K562 (cell line): ENCODE measurements at regions not wholly inside any gene's neighbourhood (a gene's known extent, or its start where the extent isn't known, plus 50 kb on each side); places are given as distances from the start of the nearest gene placed in this dataset.

ENCODE experiments used
- AFF4 ChIP-seq: sonication (generic); formaldehyde crosslinking; IDR thresholded peaks from 2 replicates; pipeline ENCODE4 v1.8.0; 2023; ENCODE audit warnings: mild to moderate bottlenecking, missing genetic modification reagents
- ARID1B ChIP-seq: fragments of 450-650 bp; IDR thresholded peaks from 2 replicates; pipeline ENCODE4 v1.6.1; 2016; ENCODE audit warnings: antibody characterized with exemption, mild to moderate bottlenecking, inconsistent platforms
- CHD4 ChIP-seq: fragments of 200-600 bp; sonication (generic); IDR thresholded peaks from 3 replicates; pipeline ENCODE4 v1.6.1; 2012; ENCODE audit warnings: low read depth, mild to moderate bottlenecking, mixed read lengths, low read length, inconsistent platforms; ENCODE audit not compliant: insufficient read depth, insufficient replicate concordance, poor library complexity, severe bottlenecking
- CXXC5 ChIP-seq: fragments of 250-450 bp; sonication (Bioruptor Pico); IDR thresholded peaks from 2 replicates; pipeline ENCODE4 v1.8.0; 2022; ENCODE audit warnings: inconsistent platforms, mild to moderate bottlenecking, moderate library complexity
- HMGN3 ChIP-seq: IDR thresholded peaks from 2 replicates; pipeline ENCODE4 v1.6.1; 2011; ENCODE audit warnings: borderline replicate concordance, low read depth, mild to moderate bottlenecking, mixed read lengths, low read length; ENCODE audit not compliant: insufficient read length; ENCODE audit errors: extremely low read depth
- ILK ChIP-seq: fragments of 450-650 bp; IDR thresholded peaks from 2 replicates; pipeline ENCODE4 v1.6.1; 2016; ENCODE audit warnings: missing genetic modification characterization, low read depth, mild to moderate bottlenecking, missing compliant biosample characterization, moderate library complexity, borderline replicate concordance
- KDM1A ChIP-seq, 2 experiments: fragments of 450-650 bp; IDR thresholded peaks; 2 replicates each; pipeline ENCODE4 v1.6.1; 2016; ENCODE audit warnings: mild to moderate bottlenecking in 2 of 2
- MNT ChIP-seq, 2 experiments: fragments of 450-650 bp; conservative IDR thresholded peaks; 2 replicates each; pipeline ENCODE4 v1.6.1; 2017; ENCODE audit warnings: mild to moderate bottlenecking in 2 of 2, moderate library complexity in 2 of 2
- NFE2 ChIP-seq: IDR thresholded peaks from 2 replicates; pipeline ENCODE4 v1.6.1; 2014; ENCODE audit warnings: antibody characterized with exemption, low read depth
- NFIC ChIP-seq: fragments of 450-650 bp; IDR thresholded peaks from 2 replicates; pipeline ENCODE4 v1.6.1; 2017; ENCODE audit warnings: mild to moderate bottlenecking, inconsistent platforms
- NFIX ChIP-seq: fragments of 250-450 bp; sonication (Bioruptor Pico); IDR thresholded peaks from 2 replicates; pipeline ENCODE4 v1.4.0; 2020; ENCODE audit warnings: low read depth, mild to moderate bottlenecking, moderate library complexity
- RB1 ChIP-seq: fragments of 450-650 bp; IDR thresholded peaks from 2 replicates; pipeline ENCODE4 v1.6.1; 2017; ENCODE audit warnings: low read depth, mild to moderate bottlenecking
- SIX5 ChIP-seq, 2 experiments: IDR thresholded peaks; 2 replicates each; pipeline ENCODE4 v1.6.1; 2011; ENCODE audit warnings: low read length in 2 of 2, borderline replicate concordance in 1 of 2, low read depth in 1 of 2, mild to moderate bottlenecking in 1 of 2, moderate library complexity in 1 of 2; ENCODE audit not compliant: insufficient read depth in 1 of 2
- TCF3 ChIP-seq: sonication (generic); formaldehyde crosslinking; IDR thresholded peaks from 2 replicates; pipeline ENCODE4 v1.4.0; 2020; ENCODE audit warnings: mild to moderate bottlenecking, missing genetic modification reagents
- THRAP3 ChIP-seq: fragments of 450-650 bp; IDR thresholded peaks from 2 replicates; pipeline ENCODE4 v1.6.1; 2016; ENCODE audit warnings: mild to moderate bottlenecking, inconsistent platforms, borderline replicate concordance
- ZNF780A ChIP-seq: fragments of 250-450 bp; sonication (Bioruptor Pico); IDR thresholded peaks from 2 replicates; pipeline ENCODE4 v1.5.0; 2021; ENCODE audit warnings: mild to moderate bottlenecking
- TF ChIP-seq, protein P1 (sequence below), 3 experiments: fragments of 200-800 bp in 1 of 3; fragments of 250-450 bp in 1 of 3; fragments of 450-650 bp in 1 of 3; sonication (Bioruptor Pico) in 1 of 3; sonication (Bioruptor generic) in 1 of 3; formaldehyde crosslinking in 1 of 3; IDR thresholded peaks; 2 replicates each; pipeline versions ENCODE4 v1.6.1 to v1.8.0; 2016 to 2022; ENCODE audit warnings: mild to moderate bottlenecking in 2 of 3, missing genetic modification characterization in 2 of 3, missing compliant biosample characterization in 1 of 3, moderate library complexity in 1 of 3
- TF ChIP-seq, protein P2 (sequence below): fragments of 450-650 bp; IDR thresholded peaks from 2 replicates; pipeline ENCODE4 v1.6.1; 2018; ENCODE audit warnings: mild to moderate bottlenecking, low read depth; ENCODE audit not compliant: partially characterized antibody

- TF ChIP-seq SIX5 (IDR thresholded peaks at IDR 0.05; ENCODE audit: borderline replicate concordance in 1 of 2, insufficient read depth in 1 of 2, low read depth in 1 of 2, low read length in 2 of 2): no peak
- TF ChIP-seq, protein P1, sequence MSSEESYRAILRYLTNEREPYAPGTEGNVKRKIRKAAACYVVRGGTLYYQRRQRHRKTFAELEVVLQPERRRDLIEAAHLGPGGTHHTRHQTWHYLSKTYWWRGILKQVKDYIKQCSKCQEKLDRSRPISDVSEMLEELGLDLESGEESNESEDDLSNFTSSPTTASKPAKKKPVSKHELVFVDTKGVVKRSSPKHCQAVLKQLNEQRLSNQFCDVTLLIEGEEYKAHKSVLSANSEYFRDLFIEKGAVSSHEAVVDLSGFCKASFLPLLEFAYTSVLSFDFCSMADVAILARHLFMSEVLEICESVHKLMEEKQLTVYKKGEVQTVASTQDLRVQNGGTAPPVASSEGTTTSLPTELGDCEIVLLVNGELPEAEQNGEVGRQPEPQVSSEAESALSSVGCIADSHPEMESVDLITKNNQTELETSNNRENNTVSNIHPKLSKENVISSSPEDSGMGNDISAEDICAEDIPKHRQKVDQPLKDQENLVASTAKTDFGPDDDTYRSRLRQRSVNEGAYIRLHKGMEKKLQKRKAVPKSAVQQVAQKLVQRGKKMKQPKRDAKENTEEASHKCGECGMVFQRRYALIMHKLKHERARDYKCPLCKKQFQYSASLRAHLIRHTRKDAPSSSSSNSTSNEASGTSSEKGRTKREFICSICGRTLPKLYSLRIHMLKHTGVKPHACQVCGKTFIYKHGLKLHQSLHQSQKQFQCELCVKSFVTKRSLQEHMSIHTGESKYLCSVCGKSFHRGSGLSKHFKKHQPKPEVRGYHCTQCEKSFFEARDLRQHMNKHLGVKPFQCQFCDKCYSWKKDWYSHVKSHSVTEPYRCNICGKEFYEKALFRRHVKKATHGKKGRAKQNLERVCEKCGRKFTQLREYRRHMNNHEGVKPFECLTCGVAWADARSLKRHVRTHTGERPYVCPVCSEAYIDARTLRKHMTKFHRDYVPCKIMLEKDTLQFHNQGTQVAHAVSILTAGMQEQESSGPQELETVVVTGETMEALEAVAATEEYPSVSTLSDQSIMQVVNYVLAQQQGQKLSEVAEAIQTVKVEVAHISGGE (CRISPR knock-in tag; IDR thresholded peaks at IDR 0.05): no peak
- no peak for TF ChIP-seq NFE2
- TF ChIP-seq NFIC: no peak
- no peak for TF ChIP-seq CHD4
- TF ChIP-seq, protein P2, sequence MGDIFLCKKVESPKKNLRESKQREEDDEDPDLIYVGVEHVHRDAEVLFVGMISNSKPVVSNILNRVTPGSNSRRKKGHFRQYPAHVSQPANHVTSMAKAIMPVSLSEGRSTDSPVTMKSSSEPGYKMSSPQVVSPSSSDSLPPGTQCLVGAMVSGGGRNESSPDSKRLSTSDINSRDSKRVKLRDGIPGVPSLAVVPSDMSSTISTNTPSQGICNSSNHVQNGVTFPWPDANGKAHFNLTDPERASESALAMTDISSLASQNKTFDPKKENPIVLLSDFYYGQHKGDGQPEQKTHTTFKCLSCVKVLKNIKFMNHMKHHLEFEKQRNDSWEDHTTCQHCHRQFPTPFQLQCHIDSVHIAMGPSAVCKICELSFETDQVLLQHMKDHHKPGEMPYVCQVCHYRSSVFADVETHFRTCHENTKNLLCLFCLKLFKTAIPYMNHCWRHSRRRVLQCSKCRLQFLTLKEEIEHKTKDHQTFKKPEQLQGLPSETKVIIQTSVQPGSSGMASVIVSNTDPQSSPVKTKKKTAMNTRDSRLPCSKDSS: no peak
- TF ChIP-seq KDM1A (IDR thresholded peaks at IDR 0.05): no peak
- TF ChIP-seq HMGN3: no peak
- no peak for TF ChIP-seq NFIX (CRISPR knock-in tag)
- peak; percentile 69; the same call in 1 of the 2 replicates for TF ChIP-seq AFF4
- TF ChIP-seq MNT (conservative IDR thresholded peaks at IDR 0.05): no peak
- no peak for TF ChIP-seq ARID1B
- no peak for TF ChIP-seq THRAP3
- TF ChIP-seq TCF3 (CRISPR knock-in tag): no peak
- TF ChIP-seq CXXC5 (CRISPR knock-in tag): no peak
- no peak for TF ChIP-seq ILK (tag)
- no peak for TF ChIP-seq RB1
- no peak for TF ChIP-seq ZNF780A (CRISPR knock-in tag)
Measured at GRCh38 chr10:21097926-21098355, 200.8 kb upstream of the NEBL start (continued).
